Liver (tissue), 8 donors: ENCODE measurements at regions not wholly inside any gene's neighbourhood (a gene's known extent, or its start where the extent isn't known, plus 50 kb on each side); places are given as distances from the start of the nearest gene placed in this dataset.
"Not testable (repeated sequence)": the region's sequence is repeated elsewhere in the genome, so short reads cannot be mapped to it uniquely, and the experiment has no call there.

Source experiments
- DNase-seq: peaks from one replicate; pipeline ENCODE4 v3.0.0-alpha.2; 2017; ENCODE audit warnings: low spot score
- H3K27ac ChIP-seq, 2 donors: one replicate each; pipeline ENCODE4 v1.7.0; 2013; ENCODE audit warnings: inconsistent platforms in 2 of 2, low read length in 2 of 2, control low read depth in 1 of 2, low read depth in 1 of 2, mild to moderate bottlenecking in 1 of 2
- H3K27me3 ChIP-seq, 4 donors: one replicate each; pipeline versions ENCODE4 v1.6.1 to v1.7.0; 2013; ENCODE audit warnings: low read length in 3 of 4, inconsistent platforms in 1 of 4, mild to moderate bottlenecking in 1 of 4, moderate library complexity in 1 of 4; ENCODE audit not compliant: control insufficient read depth in 4 of 4, insufficient read depth in 4 of 4
- H3K36me3 ChIP-seq, 4 donors: one replicate each; pipeline versions ENCODE4 v1.6.1 to v1.7.0; 2013; ENCODE audit warnings: low read length in 3 of 4, mild to moderate bottlenecking in 3 of 4, low read depth in 1 of 4, moderate library complexity in 1 of 4; ENCODE audit not compliant: control insufficient read depth in 4 of 4, insufficient read depth in 3 of 4
- H3K4me1 ChIP-seq, 4 donors: one replicate each; pipeline versions ENCODE4 v1.6.1 to v1.7.0; 2013; ENCODE audit warnings: low read length in 3 of 4, mild to moderate bottlenecking in 3 of 4, moderate library complexity in 1 of 4; ENCODE audit not compliant: control insufficient read depth in 4 of 4, insufficient read depth in 4 of 4
- H3K4me3 ChIP-seq, 3 donors: one replicate each; pipeline versions ENCODE4 v1.6.1 to v1.7.0; 2013; ENCODE audit warnings: low read length in 3 of 3, control low read depth in 1 of 3, low read depth in 1 of 3, mild to moderate bottlenecking in 1 of 3
- H3K9ac ChIP-seq, 2 donors: one replicate each; pipeline ENCODE4 v1.7.0; 2013; ENCODE audit warnings: low read length in 2 of 2, mild to moderate bottlenecking in 2 of 2, moderate library complexity in 2 of 2, control low read depth in 1 of 2, low read depth in 1 of 2
- H3K9me3 ChIP-seq, 4 donors: one replicate each; pipeline versions ENCODE4 v1.6.1 to v1.7.0; 2013; ENCODE audit warnings: low read length in 3 of 4; ENCODE audit not compliant: control insufficient read depth in 4 of 4
- ATF3 ChIP-seq: IDR thresholded peaks from 2 replicates; pipeline ENCODE4 v1.6.1; 2016; ENCODE audit warnings: antibody characterized with exemption
- EGR1 ChIP-seq, 2 donors: IDR thresholded peaks; 2 replicates each; pipeline ENCODE4 v1.6.1; 2016 to 2018; ENCODE audit warnings: antibody characterized with exemption in 2 of 2, low read depth in 2 of 2
- FOXA1 ChIP-seq: IDR thresholded peaks from 2 replicates; pipeline ENCODE4 v1.6.1; 2016; ENCODE audit warnings: antibody characterized with exemption
- FOXA2 ChIP-seq: IDR thresholded peaks from 2 replicates; pipeline ENCODE4 v1.6.1; 2016; ENCODE audit warnings: antibody characterized with exemption
- GABPA ChIP-seq, 2 donors: IDR thresholded peaks in 1 of 2; conservative IDR thresholded peaks in 1 of 2; 2 replicates each; pipeline ENCODE4 v1.6.1; 2016; ENCODE audit warnings: antibody characterized with exemption in 2 of 2, mild to moderate bottlenecking in 1 of 2, moderate library complexity in 1 of 2
- HNF4A ChIP-seq, 2 donors: conservative IDR thresholded peaks; 2 replicates each; pipeline ENCODE4 v1.6.1; 2016; ENCODE audit warnings: antibody characterized with exemption in 2 of 2, mild to moderate bottlenecking in 2 of 2
- HNF4G ChIP-seq: IDR thresholded peaks from 2 replicates; pipeline ENCODE4 v1.6.1; 2016; ENCODE audit warnings: antibody characterized with exemption
- JUND ChIP-seq, 2 donors: IDR thresholded peaks; 2 replicates each; pipeline ENCODE4 v1.6.1; 2016; ENCODE audit warnings: antibody characterized with exemption in 2 of 2
- NR2F2 ChIP-seq: IDR thresholded peaks from 2 replicates; pipeline ENCODE4 v1.6.1; 2016; ENCODE audit warnings: antibody characterized with exemption
- RAD21 ChIP-seq, 2 donors: IDR thresholded peaks; 2 replicates each; pipeline ENCODE4 v1.6.1; 2016; ENCODE audit warnings: antibody characterized with exemption in 2 of 2, mild to moderate bottlenecking in 2 of 2
- REST ChIP-seq: IDR thresholded peaks from 2 replicates; pipeline ENCODE4 v1.6.1; 2016; ENCODE audit warnings: antibody characterized with exemption, mild to moderate bottlenecking
- RXRA ChIP-seq, 2 donors: IDR thresholded peaks; 2 replicates each; pipeline ENCODE4 v1.6.1; 2017 to 2018; ENCODE audit warnings: antibody characterized with exemption in 2 of 2, mild to moderate bottlenecking in 1 of 2
- SP1 ChIP-seq: IDR thresholded peaks from 2 replicates; pipeline ENCODE4 v1.6.1; 2018; ENCODE audit warnings: antibody characterized with exemption, mild to moderate bottlenecking
- TAF1 ChIP-seq: conservative IDR thresholded peaks from 2 replicates; pipeline ENCODE4 v1.6.1; 2016; ENCODE audit warnings: antibody characterized with exemption, mild to moderate bottlenecking
- YY1 ChIP-seq: IDR thresholded peaks from 2 replicates; pipeline ENCODE4 v1.6.1; 2016; ENCODE audit warnings: antibody characterized with exemption, mild to moderate bottlenecking
- WGBS: extraction: QIAGEN DNeasy Blood & Tissue Kit; methylation state at CpG from one replicate; pipeline ENCODE4 v1.1.7; 2013; 5-methylcytosine and 5-hydroxymethylcytosine counted together
- TF ChIP-seq, protein P1 (sequence below): IDR thresholded peaks from 2 replicates; pipeline ENCODE4 v1.6.1; 2016; ENCODE audit warnings: antibody characterized with exemption
- TF ChIP-seq, protein P2 (sequence below): IDR thresholded peaks from 2 replicates; pipeline ENCODE4 v1.6.1; 2016; ENCODE audit warnings: antibody characterized with exemption
- TF ChIP-seq, protein P3 (sequence below): fragments of 150-350 bp; IDR thresholded peaks from 2 replicates; pipeline ENCODE4 v1.5.1; 2017; ENCODE audit warnings: improper control_type of control experiment, low read depth, low read length; ENCODE audit not compliant: missing input control
- donor health status: healthy.
- donor health status: healthy.
- donor health status: healthy.
- donor health status: healthy.
- donor health status: healthy.

DNA sequence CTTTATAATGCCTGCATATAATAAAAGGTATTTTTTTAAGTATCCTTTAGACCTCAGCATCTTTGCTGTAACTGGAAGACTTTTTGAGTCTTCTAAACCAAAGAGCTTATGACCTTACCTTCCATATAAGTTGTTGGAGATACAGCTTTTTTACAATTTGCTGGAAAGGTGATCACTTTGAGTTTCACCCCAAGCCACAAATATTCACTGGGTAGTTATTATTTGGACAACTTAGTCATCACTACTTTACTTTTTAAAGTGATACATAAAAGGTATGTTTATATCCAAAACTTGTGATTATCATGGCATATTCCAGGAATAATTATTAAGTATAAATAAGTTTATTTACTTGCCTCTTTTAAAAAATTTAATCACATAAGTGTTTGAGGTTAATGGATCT lies 246.7 kb upstream of the NRIP1 start:
- no peaks in the 10 kb centered on the region for H3K9me3 ChIP-seq
- TF ChIP-seq NR2F2 (no peak), JUND (IDR thresholded peaks at IDR 0.05) (no peak), RXRA (IDR thresholded peaks at IDR 0.05) (no peak), REST (no peak), YY1 (no peak)
- no peaks in the 10 kb centered on the region for H3K36me3 ChIP-seq
- DNase-seq = no peak
- no peak overlapping the region for H3K4me3 ChIP-seq
- no peaks in the 10 kb centered on the region for H3K27me3 ChIP-seq
- no peaks in the 10 kb centered on the region for H3K4me1 ChIP-seq
- H3K9ac ChIP-seq = no peak overlapping the region
- no peak overlapping the region for H3K27ac ChIP-seq

DNA sequence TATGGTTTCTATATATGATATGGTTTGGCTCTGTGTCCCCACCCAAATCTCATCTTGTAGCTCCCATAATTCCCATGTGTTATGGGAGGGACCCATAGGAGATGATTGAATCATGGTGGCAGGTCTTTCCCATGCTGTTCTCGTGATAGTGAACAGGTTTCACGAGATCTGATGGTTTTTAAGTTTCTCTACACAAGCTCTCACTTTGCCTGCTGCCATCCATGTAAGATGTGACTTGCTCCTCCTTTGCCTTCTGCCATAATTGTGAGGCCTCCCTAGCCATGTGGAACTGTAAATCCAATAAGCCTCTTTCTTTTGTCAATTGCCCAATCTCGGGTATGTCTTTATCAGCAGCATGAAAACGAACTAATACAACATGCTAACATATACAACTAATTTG lies 252.2 kb upstream of the NRIP1 start:
- not testable (repeated sequence) for H3K36me3 ChIP-seq, H3K9me3 ChIP-seq, H3K27ac ChIP-seq, H3K27me3 ChIP-seq, H3K4me1 ChIP-seq, H3K9ac ChIP-seq, DNase-seq, H3K4me3 ChIP-seq
- WGBS = 92% methylated on average over 4 of the region's 4 CpGs

DNA sequence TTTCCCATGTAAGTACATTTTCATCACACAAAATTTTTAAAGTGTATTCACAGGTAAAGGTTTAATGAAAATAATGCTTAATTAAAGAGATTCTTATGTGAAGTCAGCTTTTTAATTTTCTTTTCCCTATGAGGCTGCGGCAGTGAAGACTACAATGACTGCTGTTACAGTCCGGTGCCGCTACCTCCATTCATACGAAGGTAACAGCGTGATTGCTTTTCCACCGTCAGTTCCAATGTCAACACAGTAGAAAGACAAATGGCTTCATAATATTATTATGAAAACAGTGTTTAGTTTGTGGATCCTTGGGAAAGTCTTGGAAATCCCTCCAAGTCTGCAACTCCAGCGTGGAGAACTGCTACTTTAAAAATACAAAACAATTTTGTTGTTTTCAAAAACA lies 254.9 kb upstream of the NRIP1 start:
- H3K4me3 ChIP-seq = no peak overlapping the region
- H3K9ac ChIP-seq = no peak overlapping the region
- WGBS = 94% methylated on average over 7 of the region's 7 CpGs
- H3K36me3 ChIP-seq = no peaks in the 10 kb centered on the region
- TF ChIP-seq FOXA2 = no peak
- no peak for TF ChIP-seq TAF1
- TF ChIP-seq GABPA (IDR thresholded peaks at IDR 0.05 in 1 of 2, conservative IDR thresholded peaks at IDR 0.05 in 1 of 2) = no peak
- no peak for TF ChIP-seq FOXA1
- no peak for TF ChIP-seq RAD21 (IDR thresholded peaks at IDR 0.05)
- TF ChIP-seq REST = no peak
- no peak for TF ChIP-seq HNF4G
- TF ChIP-seq, protein P1, sequence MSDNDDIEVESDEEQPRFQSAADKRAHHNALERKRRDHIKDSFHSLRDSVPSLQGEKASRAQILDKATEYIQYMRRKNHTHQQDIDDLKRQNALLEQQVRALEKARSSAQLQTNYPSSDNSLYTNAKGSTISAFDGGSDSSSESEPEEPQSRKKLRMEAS = no peak
- TF ChIP-seq RXRA (IDR thresholded peaks at IDR 0.05) = no peak
- no peak for TF ChIP-seq YY1
- TF ChIP-seq EGR1 (IDR thresholded peaks at IDR 0.05; ENCODE audit: low read depth in 2 of 2) = no peak
- TF ChIP-seq, protein P2, sequence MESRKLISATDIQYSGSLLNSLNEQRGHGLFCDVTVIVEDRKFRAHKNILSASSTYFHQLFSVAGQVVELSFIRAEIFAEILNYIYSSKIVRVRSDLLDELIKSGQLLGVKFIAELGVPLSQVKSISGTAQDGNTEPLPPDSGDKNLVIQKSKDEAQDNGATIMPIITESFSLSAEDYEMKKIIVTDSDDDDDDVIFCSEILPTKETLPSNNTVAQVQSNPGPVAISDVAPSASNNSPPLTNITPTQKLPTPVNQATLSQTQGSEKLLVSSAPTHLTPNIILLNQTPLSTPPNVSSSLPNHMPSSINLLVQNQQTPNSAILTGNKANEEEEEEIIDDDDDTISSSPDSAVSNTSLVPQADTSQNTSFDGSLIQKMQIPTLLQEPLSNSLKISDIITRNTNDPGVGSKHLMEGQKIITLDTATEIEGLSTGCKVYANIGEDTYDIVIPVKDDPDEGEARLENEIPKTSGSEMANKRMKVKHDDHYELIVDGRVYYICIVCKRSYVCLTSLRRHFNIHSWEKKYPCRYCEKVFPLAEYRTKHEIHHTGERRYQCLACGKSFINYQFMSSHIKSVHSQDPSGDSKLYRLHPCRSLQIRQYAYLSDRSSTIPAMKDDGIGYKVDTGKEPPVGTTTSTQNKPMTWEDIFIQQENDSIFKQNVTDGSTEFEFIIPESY = no peak
- TF ChIP-seq, protein P3, sequence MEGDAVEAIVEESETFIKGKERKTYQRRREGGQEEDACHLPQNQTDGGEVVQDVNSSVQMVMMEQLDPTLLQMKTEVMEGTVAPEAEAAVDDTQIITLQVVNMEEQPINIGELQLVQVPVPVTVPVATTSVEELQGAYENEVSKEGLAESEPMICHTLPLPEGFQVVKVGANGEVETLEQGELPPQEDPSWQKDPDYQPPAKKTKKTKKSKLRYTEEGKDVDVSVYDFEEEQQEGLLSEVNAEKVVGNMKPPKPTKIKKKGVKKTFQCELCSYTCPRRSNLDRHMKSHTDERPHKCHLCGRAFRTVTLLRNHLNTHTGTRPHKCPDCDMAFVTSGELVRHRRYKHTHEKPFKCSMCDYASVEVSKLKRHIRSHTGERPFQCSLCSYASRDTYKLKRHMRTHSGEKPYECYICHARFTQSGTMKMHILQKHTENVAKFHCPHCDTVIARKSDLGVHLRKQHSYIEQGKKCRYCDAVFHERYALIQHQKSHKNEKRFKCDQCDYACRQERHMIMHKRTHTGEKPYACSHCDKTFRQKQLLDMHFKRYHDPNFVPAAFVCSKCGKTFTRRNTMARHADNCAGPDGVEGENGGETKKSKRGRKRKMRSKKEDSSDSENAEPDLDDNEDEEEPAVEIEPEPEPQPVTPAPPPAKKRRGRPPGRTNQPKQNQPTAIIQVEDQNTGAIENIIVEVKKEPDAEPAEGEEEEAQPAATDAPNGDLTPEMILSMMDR = no peak
- TF ChIP-seq SP1 = no peak
- TF ChIP-seq ATF3 = no peak
- TF ChIP-seq HNF4A (conservative IDR thresholded peaks at IDR 0.05) = no peak
- TF ChIP-seq NR2F2 = no peak
- no peak for TF ChIP-seq JUND (IDR thresholded peaks at IDR 0.05)
- H3K9me3 ChIP-seq = no peaks in the 10 kb centered on the region
- no peak overlapping the region for H3K27ac ChIP-seq
- no peaks in the 10 kb centered on the region for H3K27me3 ChIP-seq
- DNase-seq = no peak
- H3K4me1 ChIP-seq = peaks cover 0 to 9% (median 4%) of the 10 kb centered on the region in 4 donors
